Ishikawa (cell line): ENCODE measurements at regions not wholly inside any gene's neighbourhood (a gene's known extent, or its start where the extent isn't known, plus 50 kb on each side); places are given as distances from the start of the nearest gene placed in this dataset.

Experiments
- CEBPB ChIP-seq: IDR thresholded peaks from 2 replicates; pipeline ENCODE4 v1.6.1; 2012
- CREB1 ChIP-seq: IDR thresholded peaks from 2 replicates; pipeline ENCODE4 v1.6.1; 2012; ENCODE audit warnings: low read depth
- EGR1 ChIP-seq: IDR thresholded peaks from 2 replicates; pipeline ENCODE4 v1.6.1; 2012
- EP300 ChIP-seq: IDR thresholded peaks from 2 replicates; pipeline ENCODE4 v1.6.1; 2012; ENCODE audit warnings: borderline replicate concordance
- FOXM1 ChIP-seq: IDR thresholded peaks from 2 replicates; pipeline ENCODE4 v1.6.1; 2012; ENCODE audit warnings: low read depth, borderline replicate concordance
- MAX ChIP-seq: IDR thresholded peaks from 2 replicates; pipeline ENCODE4 v1.6.1; 2012
- NFIC ChIP-seq: IDR thresholded peaks from 2 replicates; pipeline ENCODE4 v1.6.1; 2012
- RAD21 ChIP-seq: IDR thresholded peaks from 2 replicates; pipeline ENCODE4 v1.6.1; 2012; ENCODE audit warnings: low read depth
- REST ChIP-seq: IDR thresholded peaks from 2 replicates; pipeline ENCODE4 v1.6.1; 2012; ENCODE audit warnings: low read depth, mild to moderate bottlenecking
- TAF1 ChIP-seq: IDR thresholded peaks from 2 replicates; pipeline ENCODE4 v1.6.1; 2012; ENCODE audit warnings: low read depth, mild to moderate bottlenecking
- TCF12 ChIP-seq: IDR thresholded peaks from 2 replicates; pipeline ENCODE4 v1.6.1; 2012; ENCODE audit warnings: low read depth
- TEAD4 ChIP-seq: IDR thresholded peaks from 2 replicates; pipeline ENCODE4 v1.6.1; 2012
- USF1 ChIP-seq: IDR thresholded peaks from 2 replicates; pipeline ENCODE4 v1.6.1; 2012
- YY1 ChIP-seq: IDR thresholded peaks from 2 replicates; pipeline ENCODE4 v1.6.1; 2012; ENCODE audit warnings: low read depth
- ZBTB7A ChIP-seq: IDR thresholded peaks from 2 replicates; pipeline ENCODE4 v1.6.1; 2012; ENCODE audit warnings: low read depth

- TF ChIP-seq TAF1 = no peak
Measured at GRCh38 chr6:115767931-115768330, 292.8 kb downstream of the FRK start.

- TF ChIP-seq CEBPB (no peak), NFIC (no peak), ZBTB7A (no peak)
Measured at GRCh38 chr6:115766745-115767462, 293.8 kb downstream of the FRK start.

- no peak for TF ChIP-seq TCF12
- TF ChIP-seq ZBTB7A = no peak
- no peak for TF ChIP-seq RAD21
Measured at GRCh38 chr6:115765966-115766365, 294.7 kb downstream of the FRK start.

GRCh38 chr6:115759051-115759450 is 301.6 kb downstream of the FRK start:
- TF ChIP-seq EGR1 (no peak), MAX (no peak), CEBPB (no peak), RAD21 (no peak), ZBTB7A (no peak), TAF1 (no peak)

GRCh38 chr6:115753446-115753845 is 307.2 kb downstream of the FRK start:
- TF ChIP-seq CEBPB = no peak
- no peak for TF ChIP-seq TAF1
- TF ChIP-seq NFIC = no peak
- TF ChIP-seq MAX = no peak
- TF ChIP-seq RAD21 = no peak
- TF ChIP-seq TCF12 = no peak
- TF ChIP-seq FOXM1 = no peak
- no peak for TF ChIP-seq TEAD4
- no peak for TF ChIP-seq ZBTB7A
- TF ChIP-seq CREB1 = no peak
- TF ChIP-seq EGR1 = no peak

GRCh38 chr6:115750946-115751345 is 309.7 kb downstream of the FRK start:
- TF ChIP-seq USF1 (no peak), REST (no peak), TAF1 (no peak), NFIC (no peak), YY1 (no peak), CREB1 (no peak), MAX (no peak)

- TF ChIP-seq ZBTB7A (no peak), CEBPB (no peak), USF1 (no peak), FOXM1 (no peak), REST (no peak), YY1 (no peak), RAD21 (no peak), NFIC (no peak), EGR1 (no peak), EP300 (no peak), CREB1 (no peak), TCF12 (no peak), TEAD4 (no peak), MAX (no peak), TAF1 (no peak)
Measured at GRCh38 chr6:115750292-115750691, 310.4 kb downstream of the FRK start.
